HFFc6 (cell line): ENCODE measurements at regions not wholly inside any gene's neighbourhood (a gene's known extent, or its start where the extent isn't known, plus 50 kb on each side); places are given as distances from the start of the nearest gene placed in this dataset.

Experiments used
- DNase-seq: peaks from one replicate; pipeline ENCODE4 v3.0.0-alpha.2; 2018
- H3K27ac Mint-ChIP-seq: 2 replicates; pipeline ENCODE4 v1.8.0; 2020; ENCODE audit warnings: mild to moderate bottlenecking, mixed read lengths
- H3K27me3 Mint-ChIP-seq: 2 replicates; pipeline ENCODE4 v1.8.0; 2021; ENCODE audit warnings: mild to moderate bottlenecking, moderate library complexity, mixed read lengths; ENCODE audit not compliant: insufficient read depth
- H3K36me3 Mint-ChIP-seq: 2 replicates; pipeline ENCODE4 v1.8.0; 2021; ENCODE audit warnings: low read depth, mixed read lengths
- H3K4me1 Mint-ChIP-seq: 2 replicates; pipeline ENCODE4 v1.8.0; 2020; ENCODE audit warnings: low read depth, mixed read lengths
- H3K4me3 Mint-ChIP-seq: 2 replicates; pipeline ENCODE4 v1.8.0; 2020; ENCODE audit warnings: mild to moderate bottlenecking, moderate library complexity, mixed read lengths
- H3K9me3 Mint-ChIP-seq: 2 replicates; pipeline ENCODE4 v1.8.0; 2020; ENCODE audit warnings: mild to moderate bottlenecking, mixed read lengths
- CTCF ChIP-seq: fragments of 200-600 bp; sonication (generic); IDR thresholded peaks from 2 replicates; pipeline ENCODE4 v1.5.0; 2021; ENCODE audit warnings: antibody characterized with exemption, mild to moderate bottlenecking

DNA sequence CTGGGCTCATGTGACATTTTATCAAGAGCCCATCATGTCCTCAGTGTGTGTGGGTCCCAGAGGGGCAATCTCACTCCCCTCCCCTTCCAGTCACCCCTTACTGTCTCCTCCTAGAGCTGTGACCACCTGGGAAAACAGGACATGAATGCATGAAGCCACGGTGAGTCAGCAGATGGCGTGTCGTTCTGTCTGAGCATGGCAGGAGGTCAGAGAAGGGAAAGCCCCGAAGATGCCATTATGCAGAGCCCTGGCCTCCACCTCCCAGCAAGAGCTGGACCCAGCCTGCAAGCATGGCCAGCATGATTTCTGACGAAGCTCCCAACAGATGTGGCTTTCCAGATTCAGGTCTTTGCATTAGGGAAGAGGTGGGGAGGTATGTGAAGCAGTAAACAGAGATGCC, 118.5 kb downstream of the TLE3 start:
- Mint-ChIP-seq H3K36me3 (no peaks in the 10 kb centered on the region), H3K9me3 (no peaks in the 10 kb centered on the region), H3K4me1 (peaks cover 7% of the 10 kb centered on the region), H3K4me3 (no peak overlapping the region), H3K27me3 (peaks cover 31% of the 10 kb centered on the region), H3K27ac (no peak overlapping the region)
- DNase-seq, result no peak
- TF ChIP-seq CTCF, result no peak

GRCh38 chr15:69979783-69980182, 117.9 kb downstream of the TLE3 start:
- TF ChIP-seq CTCF, result no peak
- Mint-ChIP-seq H3K4me1 (peaks cover 7% of the 10 kb centered on the region), H3K9me3 (no peaks in the 10 kb centered on the region), H3K4me3 (no peak overlapping the region), H3K27ac (no peak overlapping the region), H3K27me3 (peaks cover 31% of the 10 kb centered on the region), H3K36me3 (no peaks in the 10 kb centered on the region)
- DNase-seq, result no peak

DNA sequence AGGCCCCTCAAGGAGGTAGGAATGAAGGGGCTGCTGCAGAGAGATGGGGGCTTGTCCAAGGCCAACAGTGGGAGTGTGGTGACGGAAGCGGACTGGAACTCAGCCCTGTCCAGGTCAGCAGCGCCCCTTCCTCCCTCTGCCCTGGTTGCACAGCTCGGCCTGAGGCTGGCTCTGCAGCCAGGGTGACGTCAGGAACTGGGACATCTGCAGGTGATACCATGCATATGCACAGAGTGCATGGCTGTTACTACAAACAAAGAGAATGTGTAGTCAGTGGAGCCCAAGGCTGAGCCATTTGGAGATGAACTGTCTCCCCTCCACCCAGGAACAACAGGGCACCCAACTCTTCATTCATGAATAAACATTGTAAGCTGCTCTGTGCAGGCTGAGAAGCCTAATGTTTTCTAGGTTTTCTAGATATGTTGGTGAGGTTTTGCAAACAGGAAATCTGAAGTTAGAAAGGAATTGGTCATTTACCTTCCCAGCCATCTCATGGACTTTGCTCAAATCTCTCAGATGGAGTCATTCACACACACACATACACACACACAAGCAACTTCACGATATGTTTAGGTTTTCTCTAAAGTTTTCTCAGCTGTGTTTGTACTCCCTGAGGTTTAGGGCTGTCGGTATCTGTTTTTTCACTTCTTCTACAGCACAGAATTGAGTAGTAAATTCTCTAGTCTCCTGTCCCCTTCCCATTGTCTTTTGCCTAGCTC, 117.2 kb downstream of the TLE3 start:
- H3K27me3 Mint-ChIP-seq, result peaks cover 29% of the 10 kb centered on the region
- no peak overlapping the region for H3K27ac Mint-ChIP-seq
- DNase-seq, result no peak
- H3K4me1 Mint-ChIP-seq, result peaks cover 7% of the 10 kb centered on the region
- no peak for TF ChIP-seq CTCF
- H3K4me3 Mint-ChIP-seq, result no peak overlapping the region
- H3K9me3 Mint-ChIP-seq, result no peaks in the 10 kb centered on the region
- no peaks in the 10 kb centered on the region for H3K36me3 Mint-ChIP-seq

DNA sequence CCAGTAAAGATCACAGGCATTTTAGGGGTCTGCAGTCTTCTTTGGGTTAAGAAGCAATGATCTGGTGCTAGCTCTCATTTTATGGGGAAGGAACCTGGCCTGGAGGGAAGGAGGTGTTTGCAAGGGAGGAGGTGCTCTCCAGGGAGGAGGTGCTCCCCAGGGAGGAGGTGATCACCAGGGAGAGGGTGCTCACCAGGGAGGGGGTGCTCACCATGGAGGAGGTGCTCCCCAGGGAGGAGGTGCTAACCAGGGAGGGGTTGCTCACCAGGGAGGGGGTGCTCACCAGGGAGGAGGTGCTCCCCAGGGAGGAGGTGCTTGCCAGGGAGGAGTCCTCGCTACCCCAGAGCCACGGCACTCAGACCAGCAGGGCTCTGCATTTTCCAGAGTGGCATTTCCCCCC, 115.7 kb downstream of the TLE3 start:
- Mint-ChIP-seq H3K27ac (no peak overlapping the region), H3K27me3 (peaks cover 36% of the 10 kb centered on the region), H3K4me3 (no peak overlapping the region), H3K4me1 (peaks cover 7% of the 10 kb centered on the region), H3K9me3 (no peaks in the 10 kb centered on the region), H3K36me3 (no peaks in the 10 kb centered on the region)
- TF ChIP-seq CTCF, result no peak
- no peak for DNase-seq

DNA sequence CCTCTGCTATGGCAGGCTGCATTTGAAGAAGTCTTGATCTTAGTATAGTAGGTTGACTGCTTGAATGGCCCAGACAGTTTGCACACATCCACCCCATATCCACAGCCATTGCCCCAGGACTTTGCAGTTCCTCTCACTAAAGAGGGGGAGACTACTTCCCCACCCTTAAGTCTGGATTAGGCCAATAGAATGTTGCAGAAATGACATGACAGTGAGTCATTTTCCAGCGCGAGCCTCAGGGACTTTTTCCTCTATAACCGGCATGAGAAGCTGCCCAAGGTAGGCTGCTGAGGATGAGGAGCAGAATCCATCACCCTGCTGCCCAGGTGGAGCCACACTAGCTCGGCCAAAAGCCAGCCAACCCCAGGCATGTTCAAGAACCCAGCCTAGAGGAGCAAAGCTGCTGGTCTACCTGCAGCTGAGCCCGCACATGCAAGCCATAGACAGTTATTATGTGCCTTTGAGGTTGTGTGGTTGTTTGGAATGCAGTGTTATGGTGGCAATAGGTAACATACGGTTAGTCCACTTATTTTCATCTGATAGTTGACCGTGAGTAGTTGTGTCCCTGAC, 113.9 kb downstream of the TLE3 start:
- Mint-ChIP-seq H3K9me3 (no peaks in the 10 kb centered on the region), H3K4me1 (peaks cover 20% of the 10 kb centered on the region), H3K36me3 (no peaks in the 10 kb centered on the region), H3K27ac (no peak overlapping the region), H3K4me3 (no peak overlapping the region), H3K27me3 (peaks cover 48% of the 10 kb centered on the region)
- DNase-seq, result no peak
- no peak for TF ChIP-seq CTCF
